Coronary artery (tissue), 2 donors: ENCODE measurements at regions not wholly inside any gene's neighbourhood (a gene's known extent, or its start where the extent isn't known, plus 50 kb on each side); places are given as distances from the start of the nearest gene placed in this dataset.

ENCODE experiments used
- DNase-seq: peaks from one replicate; pipeline ENCODE4 v3.0.0-alpha.2; 2017; ENCODE audit warnings: low spot score
- H3K27ac ChIP-seq, 2 donors: fragments of 200-600 bp; sonication (generic); one replicate each; pipeline ENCODE4 v1.5.1; 2016 to 2019
- H3K4me3 ChIP-seq: fragments of 200-600 bp; sonication (generic); 2 replicates; pipeline ENCODE4 v1.5.1; 2016; ENCODE audit warnings: mild to moderate bottlenecking, moderate library complexity
- CTCF ChIP-seq: fragments of 200-600 bp; sonication (generic); IDR thresholded peaks from one replicate; pipeline ENCODE4 v1.5.1; 2019; ENCODE audit warnings: antibody characterized with exemption

DNA sequence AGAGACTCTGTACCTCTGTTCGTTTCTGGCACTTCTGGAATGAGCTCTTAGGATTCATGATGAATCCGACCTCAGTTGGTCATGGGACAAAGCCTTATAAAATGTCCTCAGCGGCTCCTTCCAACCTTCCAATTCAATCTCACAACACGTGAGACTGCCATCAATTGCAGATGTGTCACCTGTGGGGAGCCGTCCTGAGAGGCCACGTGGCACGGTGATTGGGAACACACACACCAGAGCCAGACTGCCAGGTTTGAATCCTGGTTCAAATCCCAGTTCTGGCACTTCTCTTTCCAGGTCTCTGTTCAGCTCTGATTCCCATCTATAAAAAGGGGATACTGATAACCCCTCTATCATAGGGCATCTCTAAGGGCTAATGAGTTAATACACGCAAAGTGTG lies 124.5 kb downstream of the ANKRD60 start:
- TF ChIP-seq CTCF, result no peak
- Histone ChIP-seq H3K4me3 (no peak overlapping the region), H3K27ac (no peak overlapping the region)
- DNase-seq, result peak; percentile 45

- peak; percentile 8 for DNase-seq
- no peak for TF ChIP-seq CTCF
- Histone ChIP-seq H3K27ac (no peak overlapping the region), H3K4me3 (no peak overlapping the region)
Measured at GRCh38 chr20:58103517-58103904, 124.9 kb downstream of the ANKRD60 start.

DNA sequence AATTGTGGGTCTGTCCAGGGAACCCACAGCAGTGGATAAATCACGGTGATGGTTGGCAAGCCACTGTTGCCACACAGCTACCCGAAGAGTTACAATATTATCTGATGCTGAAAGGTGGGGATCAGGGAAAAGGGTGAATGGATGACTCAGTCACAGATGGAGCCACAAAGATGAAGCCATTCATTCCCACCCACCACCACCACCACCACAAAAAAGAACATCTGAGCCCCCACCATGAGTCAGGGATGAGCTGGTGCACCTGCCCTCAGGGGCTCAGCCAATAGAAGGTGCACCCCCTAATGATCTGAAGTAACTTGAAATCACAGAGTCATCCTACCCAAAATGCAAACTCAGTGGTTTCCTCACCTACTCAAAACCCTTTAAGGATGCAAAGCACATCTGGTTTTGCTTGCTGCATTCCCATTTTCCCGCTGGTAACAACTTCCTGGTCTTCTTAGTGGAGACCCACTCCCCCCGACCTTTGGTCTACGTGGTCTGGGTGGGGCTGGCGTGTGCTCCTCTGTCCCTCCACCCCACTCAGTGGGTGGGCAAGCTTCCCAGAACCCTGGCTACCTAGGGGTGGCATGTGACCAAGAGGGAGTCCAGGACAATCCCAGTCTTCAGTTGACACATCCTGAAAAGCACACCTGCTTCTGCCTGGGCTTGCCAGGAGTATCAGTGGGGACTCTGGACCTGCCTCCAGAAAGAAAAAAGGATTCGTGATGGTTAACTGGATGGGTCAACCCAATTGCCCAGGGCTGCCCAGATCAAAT lies 125.5 kb downstream of the ANKRD60 start:
- TF ChIP-seq CTCF, result no peak
- H3K27ac ChIP-seq, result no peak overlapping the region
- H3K4me3 ChIP-seq, result no peak overlapping the region
- DNase-seq, result peak; percentile 38

GRCh38 chr20:58102261-58102660 lies 126.2 kb downstream of the ANKRD60 start:
- H3K27ac ChIP-seq, result no peak overlapping the region
- no peak overlapping the region for H3K4me3 ChIP-seq
- peak; percentile 21 for DNase-seq

DNA sequence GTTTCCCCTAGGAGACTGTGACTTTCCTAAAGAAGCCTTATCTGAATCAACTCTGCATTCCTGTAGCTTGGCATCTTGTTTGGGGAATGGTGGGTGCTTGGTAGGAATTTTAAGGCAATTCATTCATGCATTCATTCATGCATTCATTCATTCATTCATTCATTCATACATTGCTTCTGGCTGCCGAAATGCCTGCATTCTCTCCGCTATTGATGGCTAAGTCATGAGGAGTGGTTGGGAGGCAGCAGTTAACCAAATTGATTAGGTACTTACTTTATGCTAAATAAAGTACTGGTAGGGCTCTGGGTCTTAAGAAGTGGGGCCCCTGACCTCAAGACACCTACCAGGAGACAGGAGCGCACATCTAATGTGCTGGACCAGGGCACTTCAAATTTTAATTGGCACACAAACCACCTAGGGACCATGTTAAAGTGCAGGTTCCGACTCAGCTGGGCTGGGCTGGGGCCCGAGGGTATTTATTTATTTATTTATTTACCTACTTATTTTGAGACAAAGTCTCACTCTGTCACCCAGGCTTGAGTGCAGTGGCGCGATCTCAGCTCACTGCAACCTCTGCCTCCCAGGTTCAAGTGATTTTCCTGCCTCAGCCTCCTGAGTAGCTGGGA lies 127.6 kb downstream of the ANKRD60 start:
- Histone ChIP-seq H3K4me3 (no peak overlapping the region), H3K27ac (no peak overlapping the region)
- no peak for DNase-seq
- TF ChIP-seq CTCF, result no peak

More at GRCh38 chr20:58102261-58102660, 126.2 kb downstream of the ANKRD60 start:
- no peak for TF ChIP-seq CTCF

GRCh38 chr20:58099956-58100730 lies 128.3 kb downstream of the ANKRD60 start:
- Histone ChIP-seq H3K27ac (no peak overlapping the region), H3K4me3 (no peak overlapping the region)
- no peak for TF ChIP-seq CTCF
- no peak for DNase-seq
